AG04450 (cell line): ENCODE measurements at regions not wholly inside any gene's neighbourhood (a gene's known extent, or its start where the extent isn't known, plus 50 kb on each side); places are given as distances from the start of the nearest gene placed in this dataset.

Experiments
- CTCF ChIA-PET: fragments of 300-600, 350-600 bp; formaldehyde crosslinking; extraction: SDS; loops from one replicate; lab custom pipeline; 2022; ENCODE audit warnings: antibody characterized with exemption, inconsistent platforms; lab: Charles Lee
- POLR2A ChIA-PET: fragments of 350-600 bp; formaldehyde crosslinking; extraction: SDS; loops from one replicate; lab custom pipeline; 2021; ENCODE audit warnings: antibody characterized with exemption, inconsistent platforms; lab: Yijun Ruan, JAX
- DNase-seq: peaks from one replicate; pipeline ENCODE4 v3.0.0-alpha.2; 2011; ENCODE audit warnings: low read depth, low spot score
- H3K27ac ChIP-seq: one replicate; pipeline ENCODE4 v1.5.1; 2012; ENCODE audit warnings: low read depth, low read length, control low read depth
- H3K27me3 ChIP-seq: one replicate; pipeline ENCODE4 v1.6.0; 2012; ENCODE audit warnings: low read length; ENCODE audit not compliant: control insufficient read depth, insufficient read depth
- H3K4me3 ChIP-seq: 2 replicates; pipeline ENCODE4 v1.5.1; 2011; ENCODE audit warnings: mild to moderate bottlenecking, low read depth, low read length, control low read depth
- H3K9me3 ChIP-seq: 2 replicates; pipeline ENCODE4 v1.5.1; 2012; ENCODE audit warnings: low read length; ENCODE audit not compliant: control insufficient read depth, insufficient read depth
- TF ChIP-seq, protein P1 (sequence below): IDR thresholded peaks from 2 replicates; pipeline ENCODE4 v1.5.1; 2011; ENCODE audit warnings: low read depth, low read length, control low read depth, inconsistent platforms

DNA sequence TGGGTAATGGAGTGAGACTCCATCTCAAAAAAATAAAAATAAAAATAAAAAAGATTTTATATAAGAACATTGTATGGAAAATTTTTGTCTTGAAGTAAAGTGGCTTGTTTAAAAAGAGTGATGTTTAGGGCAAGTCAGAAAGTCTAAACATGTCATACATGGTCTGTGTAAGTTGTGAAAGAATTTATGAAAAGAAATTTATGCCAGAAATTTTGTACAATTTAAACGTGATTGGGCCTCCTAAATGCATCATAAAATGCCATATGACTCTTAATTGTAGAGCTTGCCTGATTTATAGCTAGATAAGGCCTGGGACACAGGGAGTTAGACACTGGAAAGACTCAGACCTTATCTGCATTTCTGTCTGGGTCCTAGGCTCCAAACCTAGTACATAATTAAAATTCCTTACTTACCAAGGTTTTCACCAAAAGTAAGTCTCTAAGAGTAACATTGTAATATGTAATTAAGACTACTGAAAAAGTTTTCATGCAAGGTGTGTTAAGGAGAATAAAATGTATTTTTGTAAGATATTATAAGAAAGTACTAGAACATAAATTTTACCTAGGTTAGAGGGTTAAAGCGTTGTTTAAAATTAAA is 110.5 kb downstream of the AASDHPPT start:
- no peaks in the 10 kb centered on the region for H3K27me3 ChIP-seq
- H3K27ac ChIP-seq, result no peak overlapping the region
- TF ChIP-seq, protein P1, sequence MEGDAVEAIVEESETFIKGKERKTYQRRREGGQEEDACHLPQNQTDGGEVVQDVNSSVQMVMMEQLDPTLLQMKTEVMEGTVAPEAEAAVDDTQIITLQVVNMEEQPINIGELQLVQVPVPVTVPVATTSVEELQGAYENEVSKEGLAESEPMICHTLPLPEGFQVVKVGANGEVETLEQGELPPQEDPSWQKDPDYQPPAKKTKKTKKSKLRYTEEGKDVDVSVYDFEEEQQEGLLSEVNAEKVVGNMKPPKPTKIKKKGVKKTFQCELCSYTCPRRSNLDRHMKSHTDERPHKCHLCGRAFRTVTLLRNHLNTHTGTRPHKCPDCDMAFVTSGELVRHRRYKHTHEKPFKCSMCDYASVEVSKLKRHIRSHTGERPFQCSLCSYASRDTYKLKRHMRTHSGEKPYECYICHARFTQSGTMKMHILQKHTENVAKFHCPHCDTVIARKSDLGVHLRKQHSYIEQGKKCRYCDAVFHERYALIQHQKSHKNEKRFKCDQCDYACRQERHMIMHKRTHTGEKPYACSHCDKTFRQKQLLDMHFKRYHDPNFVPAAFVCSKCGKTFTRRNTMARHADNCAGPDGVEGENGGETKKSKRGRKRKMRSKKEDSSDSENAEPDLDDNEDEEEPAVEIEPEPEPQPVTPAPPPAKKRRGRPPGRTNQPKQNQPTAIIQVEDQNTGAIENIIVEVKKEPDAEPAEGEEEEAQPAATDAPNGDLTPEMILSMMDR, result no peak
- no peak for DNase-seq
- peaks cover 3% of the 10 kb centered on the region; the same call in 1 of the 2 replicates for H3K9me3 ChIP-seq
- no peak overlapping the region for H3K4me3 ChIP-seq
- ChIA-PET POLR2A (no interaction called here), CTCF (no interaction called here)

DNA sequence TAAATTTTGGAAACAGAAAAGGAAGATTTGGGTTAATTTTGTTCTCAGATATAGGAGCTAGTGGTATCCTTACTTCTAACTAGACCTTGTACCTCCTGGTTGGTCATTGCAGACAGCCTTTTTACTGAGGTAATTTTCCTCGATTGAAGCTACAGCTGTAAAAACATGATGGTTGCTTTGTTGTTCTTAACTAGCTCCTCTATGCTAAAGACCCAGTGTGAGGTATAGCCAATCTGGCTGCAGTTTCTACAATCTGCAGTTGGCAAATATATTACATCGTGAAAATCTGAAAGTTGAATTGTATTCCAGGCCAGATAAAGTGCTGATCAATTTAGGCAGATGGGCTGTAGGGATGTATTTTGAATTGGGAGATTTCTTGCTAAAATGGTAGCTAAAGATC is 116.5 kb downstream of the AASDHPPT start:
- DNase-seq, result no peak
- H3K27me3 ChIP-seq, result no peaks in the 10 kb centered on the region
- TF ChIP-seq, protein P1, result no peak
- POLR2A ChIA-PET, result no interaction called here
- no peaks in the 10 kb centered on the region for H3K9me3 ChIP-seq
- H3K4me3 ChIP-seq, result no peak overlapping the region
- CTCF ChIA-PET, result no interaction called here
- H3K27ac ChIP-seq, result no peak overlapping the region

DNA sequence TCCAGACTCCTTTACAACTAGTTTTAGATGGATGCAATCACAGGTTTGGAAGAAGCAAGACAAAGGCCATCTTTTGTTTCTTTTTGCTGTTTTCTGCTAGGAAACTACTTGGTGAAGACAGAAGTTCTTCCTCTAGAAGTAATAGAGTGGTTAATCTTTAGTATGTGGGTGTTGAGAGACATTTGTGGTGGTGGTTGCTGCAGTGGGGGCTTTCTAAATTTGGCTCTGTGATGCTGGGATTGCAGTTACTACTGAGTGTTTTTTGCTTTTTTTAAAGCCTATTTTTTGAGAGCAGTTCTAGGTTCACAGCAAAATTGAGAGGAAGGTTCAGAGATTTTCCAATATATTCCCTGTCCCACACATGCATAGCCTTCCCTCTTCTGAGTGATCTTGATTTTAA is 120.0 kb downstream of the AASDHPPT start:
- no peak overlapping the region for H3K4me3 ChIP-seq
- POLR2A ChIA-PET, result no interaction called here
- TF ChIP-seq, protein P1, result no peak

DNA sequence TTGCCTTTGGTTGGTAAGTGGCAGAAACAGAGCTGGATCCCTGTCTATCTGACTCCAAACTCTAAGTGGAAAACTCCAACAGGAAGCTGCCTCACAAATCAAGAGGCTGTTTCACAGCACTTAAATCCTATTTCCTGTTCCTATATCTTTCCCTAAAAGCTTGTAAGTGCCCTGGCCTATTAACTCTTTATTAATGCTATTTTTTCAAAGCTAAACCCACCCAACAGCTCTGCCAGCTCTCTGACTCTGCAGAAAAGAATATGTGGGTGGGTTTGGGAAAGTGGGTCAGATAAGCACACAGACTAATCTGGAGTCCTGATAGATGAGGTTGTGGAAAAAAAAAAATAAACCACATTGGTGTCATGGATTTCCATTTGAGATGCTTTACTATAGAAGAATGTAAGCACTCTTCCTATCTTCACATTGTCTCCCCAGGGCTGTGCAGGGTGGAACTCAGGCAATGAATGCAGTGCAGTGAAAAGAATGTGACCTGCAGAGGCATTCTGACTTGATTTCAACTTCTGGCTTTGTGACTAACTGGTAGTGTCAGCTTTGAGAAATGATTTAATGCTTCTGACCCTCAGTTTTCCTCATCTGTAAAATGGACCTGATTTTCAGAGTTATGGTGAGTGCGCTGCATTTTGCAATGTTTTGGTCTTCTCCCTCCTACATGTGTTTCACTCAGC is 125.6 kb downstream of the AASDHPPT start:
- H3K4me3 ChIP-seq, result no peak overlapping the region
- ChIA-PET POLR2A (no interaction called here), CTCF (no interaction called here)
- H3K9me3 ChIP-seq, result no peaks in the 10 kb centered on the region
- no peaks in the 10 kb centered on the region for H3K27me3 ChIP-seq
- no peak overlapping the region for H3K27ac ChIP-seq
- TF ChIP-seq, protein P1, result no peak
- no peak for DNase-seq

More for the DNA sequence above, 120.0 kb downstream of the AASDHPPT start:
- no peak for DNase-seq
- Histone ChIP-seq H3K9me3 (no peaks in the 10 kb centered on the region), H3K27me3 (no peaks in the 10 kb centered on the region), H3K27ac (no peak overlapping the region)
- CTCF ChIA-PET, result no interaction called here

GRCh38 chr11:106208760-106209159 is 131.3 kb downstream of the AASDHPPT start:
- Histone ChIP-seq H3K27ac (no peak overlapping the region), H3K4me3 (no peak overlapping the region), H3K9me3 (no peaks in the 10 kb centered on the region), H3K27me3 (no peaks in the 10 kb centered on the region)
- ChIA-PET CTCF (no interaction called here), POLR2A (no interaction called here)
- TF ChIP-seq, protein P1, result no peak
- DNase-seq, result no peak
